Keratinocyte (primary cell): ENCODE measurements at regions not wholly inside any gene's neighbourhood (a gene's known extent, or its start where the extent isn't known, plus 50 kb on each side); places are given as distances from the start of the nearest gene placed in this dataset.

Experiments
- CTCF ChIP-seq, 3 experiments: IDR thresholded peaks in 1 of 3; conservative IDR thresholded peaks in 1 of 3; optimal IDR thresholded peaks in 1 of 3; 2 replicates in 2 of 3; 3 replicates in 1 of 3; pipeline versions ENCODE3 to v1.5.1; 2011; ENCODE audit warnings: low read length in 3 of 3, mild to moderate bottlenecking in 3 of 3, moderate library complexity in 2 of 3, control low read depth in 1 of 3, inconsistent platforms in 1 of 3; ENCODE audit not compliant: insufficient read depth in 2 of 3; ENCODE audit errors: extremely low read depth in 1 of 3
- EZH2 ChIP-seq: IDR thresholded peaks from one replicate; pipeline ENCODE4 v1.6.1; 2012; ENCODE audit warnings: inconsistent platforms, mild to moderate bottlenecking, low read length, moderate library complexity

GRCh38 chrX:13131396-13132137, 87.1 kb upstream of the FAM9C start:
- TF ChIP-seq CTCF (optimal IDR thresholded peaks at IDR 0.05 in 1 of 3, IDR thresholded peaks at IDR 0.05 in 1 of 3, conservative IDR thresholded peaks at IDR 0.05 in 1 of 3; ENCODE audit: extremely low read depth in 1 of 3, insufficient read depth in 2 of 3, low read length in 3 of 3), result no peak
- no peak for TF ChIP-seq EZH2
